K562 (cell line): ENCODE measurements at regions not wholly inside any gene's neighbourhood (a gene's known extent, or its start where the extent isn't known, plus 50 kb on each side); places are given as distances from the start of the nearest gene placed in this dataset.

Experiments used
- ATAC-seq: fragments of 200-7000 bp; cut with Tn5 transposase; 3 replicates; pipeline ENCODE4 v1.9.1; 2020; ENCODE audit warnings: moderate library complexity
- BruUV-seq: library from RNA; stranded (reverse); fragments of 400-500 nt; replicated peaks from 2 replicates; lab custom pipeline; 2021; lab: Mats Ljungman, UMichigan
- CTCF ChIA-PET: fragments of 300-600 bp; formaldehyde crosslinking; extraction: SDS; loops from one replicate; lab custom pipeline; 2021; ENCODE audit warnings: low intra/inter-chr PET ratio; lab: Yijun Ruan, JAX
- POLR2A ChIA-PET: fragments of 300-600, 350-650 bp; sonication (Branson Sonifier 250); formaldehyde crosslinking; extraction: SDS; loops from one replicate; lab custom pipeline; 2021; ENCODE audit warnings: antibody characterized with exemption, inconsistent platforms; lab: Yijun Ruan, JAX
- DNase-seq, 4 experiments: peaks; one replicate each; pipeline versions ENCODE4 v3.0.0 to v3.0.0-alpha.2; 2011 to 2018; ENCODE audit warnings: low spot score in 3 of 4, mixed read lengths in 3 of 4; ENCODE audit errors: extremely low read depth in 1 of 4
- FAIRE-seq: peaks from 2 replicates; lab custom pipeline; 2011; peaks lifted over from hg19 to GRCh38; lab: Jason Lieb, UNC
- H2AFZ ChIP-seq: 2 replicates; pipeline ENCODE4 v1.6.0; 2011; ENCODE audit warnings: low read depth, low read length, control low read depth, inconsistent platforms
- H3K27ac ChIP-seq: fragments of 200-600 bp; 3 replicates; pipeline ENCODE4 v1.8.0; 2011; ENCODE audit warnings: low read depth, mild to moderate bottlenecking, control low read depth, inconsistent platforms, low read length, moderate library complexity, mixed read lengths; ENCODE audit errors: extremely low read depth
- H3K27me3 ChIP-seq, 2 experiments: fragments of 300-600 bp in 1 of 2; 2 replicates in 1 of 2; 3 replicates in 1 of 2; pipeline versions ENCODE4 v1.6.0 to v1.8.0; 2011; ENCODE audit warnings: inconsistent platforms in 2 of 2, low read length in 2 of 2, mild to moderate bottlenecking in 1 of 2, mixed read lengths in 1 of 2, moderate library complexity in 1 of 2; ENCODE audit not compliant: control insufficient read depth in 2 of 2, insufficient read depth in 2 of 2
- H3K36me3 ChIP-seq: fragments of 300-600 bp; 3 replicates; pipeline ENCODE4 v1.8.0; 2011; ENCODE audit warnings: mild to moderate bottlenecking, low read length, inconsistent platforms; ENCODE audit not compliant: control insufficient read depth, insufficient read depth
- H3K4me1 ChIP-seq, 2 experiments: fragments of 200-600 bp in 1 of 2; replicated peaks in 1 of 2; 2 replicates in 1 of 2; 3 replicates in 1 of 2; pipeline versions ENCODE4 v1.5.1 to v1.8.0; 2011; ENCODE audit warnings: inconsistent platforms in 2 of 2, low read length in 2 of 2, mild to moderate bottlenecking in 1 of 2, mixed read lengths in 1 of 2, moderate library complexity in 1 of 2; ENCODE audit not compliant: control insufficient read depth in 2 of 2, insufficient read depth in 2 of 2
- H3K4me2 ChIP-seq: 2 replicates; pipeline ENCODE4 v1.6.1; 2011; ENCODE audit warnings: low read length, control low read depth, inconsistent platforms, mixed read lengths; ENCODE audit not compliant: insufficient read depth
- H3K4me3 ChIP-seq: fragments of 200-600 bp; sonication (generic), shearing (Covaris generic); 2 replicates; pipeline ENCODE4 v1.5.1; 2016; ENCODE audit warnings: control low read depth, inconsistent platforms
- H3K79me2 ChIP-seq: fragments of 200-600 bp; 3 replicates; pipeline ENCODE4 v1.8.0; 2011; ENCODE audit warnings: low read length, inconsistent platforms; ENCODE audit not compliant: control insufficient read depth, insufficient read depth
- H3K9ac ChIP-seq, 2 experiments: 2 replicates each; pipeline versions ENCODE4 v1.6.0 to v1.6.1; 2011; ENCODE audit warnings: low read depth in 2 of 2, low read length in 2 of 2, control low read depth in 1 of 2, inconsistent platforms in 1 of 2, mild to moderate bottlenecking in 1 of 2, mixed read lengths in 1 of 2; ENCODE audit not compliant: insufficient read depth in 1 of 2
- H3K9me1 ChIP-seq: one replicate; pipeline ENCODE4 v1.6.0; 2011; ENCODE audit warnings: inconsistent platforms, mild to moderate bottlenecking, low read length, moderate library complexity; ENCODE audit not compliant: control insufficient read depth, insufficient read depth
- H3K9me3 ChIP-seq: replicated peaks from 2 replicates; pipeline ENCODE4 v1.5.1; 2011; ENCODE audit warnings: low read depth, low read length, inconsistent platforms; ENCODE audit not compliant: control insufficient read depth, insufficient read depth
- H4K20me1 ChIP-seq: replicated peaks from 2 replicates; pipeline ENCODE4 v1.6.1; 2011; ENCODE audit warnings: low read length, inconsistent platforms, mixed read lengths; ENCODE audit not compliant: control insufficient read depth, insufficient read depth
- ATF7 ChIP-seq: fragments of 450-650 bp; IDR thresholded peaks from 2 replicates; pipeline ENCODE4 v1.7.1; 2014; ENCODE audit warnings: mild to moderate bottlenecking, moderate library complexity
- CTCF ChIP-seq, 3 experiments: IDR thresholded peaks in 2 of 3; conservative IDR thresholded peaks in 1 of 3; 2 replicates each; pipeline ENCODE4 v1.5.1; 2011 to 2012; ENCODE audit warnings: low read length in 3 of 3, mild to moderate bottlenecking in 3 of 3, control low read depth in 2 of 3, improper control_type of control experiment in 1 of 3, inconsistent platforms in 1 of 3, low read depth in 1 of 3, mixed read lengths in 1 of 3, moderate library complexity in 1 of 3; ENCODE audit not compliant: insufficient read depth in 2 of 3
- HDAC1 ChIP-seq, 2 experiments: fragments of 450-650 bp; IDR thresholded peaks; 2 replicates each; pipeline ENCODE4 v1.6.1; 2016 to 2017; ENCODE audit warnings: inconsistent platforms in 1 of 2, mild to moderate bottlenecking in 1 of 2, moderate library complexity in 1 of 2
- HOMEZ ChIP-seq: fragments of 250-450 bp; sonication (Bioruptor Pico); IDR thresholded peaks from 2 replicates; pipeline ENCODE4 v1.4.0; 2020; ENCODE audit warnings: mild to moderate bottlenecking, moderate library complexity
- KAT8 ChIP-seq: fragments of 450-650 bp; IDR thresholded peaks from 2 replicates; pipeline ENCODE4 v1.6.1; 2016; ENCODE audit warnings: low read depth, mild to moderate bottlenecking
- MTA3 ChIP-seq: fragments of 450-650 bp; formaldehyde crosslinking; IDR thresholded peaks from 2 replicates; pipeline ENCODE4 v1.6.1; 2017; ENCODE audit warnings: mild to moderate bottlenecking, borderline replicate concordance
- NR3C1 ChIP-seq: sonication (generic); formaldehyde crosslinking; IDR thresholded peaks from 2 replicates; pipeline ENCODE4 v1.8.1; 2022; ENCODE audit warnings: missing genetic modification reagents
- RBM34 ChIP-seq: fragments of 200-400 bp; formaldehyde crosslinking; IDR thresholded peaks from 2 replicates; pipeline ENCODE4 v1.6.1; 2018; ENCODE audit warnings: low read length, borderline replicate concordance; ENCODE audit not compliant: insufficient read depth
- SMAD3 ChIP-seq: fragments of 450-650 bp; formaldehyde crosslinking; conservative IDR thresholded peaks from 2 replicates; pipeline ENCODE4 v1.4.0; 2020; ENCODE audit warnings: mild to moderate bottlenecking
- SMARCC2 ChIP-seq: fragments of 450-650 bp; IDR thresholded peaks from 2 replicates; pipeline ENCODE4 v1.6.1; 2017; ENCODE audit warnings: antibody characterized with exemption, moderate library complexity, mild to moderate bottlenecking, low read depth
- VEZF1 ChIP-seq: fragments of 200-800 bp; sonication (Bioruptor generic); IDR thresholded peaks from 2 replicates; pipeline ENCODE4 v1.6.1; 2017; ENCODE audit warnings: missing genetic modification characterization, missing compliant biosample characterization
- ZNF41 ChIP-seq: fragments of 250-450 bp; sonication (Bioruptor Pico); conservative IDR thresholded peaks from 2 replicates; pipeline ENCODE4 v1.4.0; 2020; ENCODE audit warnings: mild to moderate bottlenecking
- ZNF639 ChIP-seq, 2 experiments: fragments of 200-800 bp in 1 of 2; sonication (Bioruptor generic) in 1 of 2; sonication (generic) in 1 of 2; formaldehyde crosslinking in 1 of 2; IDR thresholded peaks in 1 of 2; conservative IDR thresholded peaks in 1 of 2; 2 replicates each; pipeline versions ENCODE4 v1.5.0 to v1.6.1; 2016 to 2020; ENCODE audit warnings: missing compliant biosample characterization in 1 of 2, missing genetic modification characterization in 1 of 2, missing genetic modification reagents in 1 of 2
- WGBS: fragments of 100-300 bp; shearing (Covaris generic); methylation state at CpG from one replicate; pipeline ENCODE4 v1.1.6; 2016; ENCODE audit warnings: low coverage, mixed read lengths; ENCODE audit not compliant: insufficient coverage; ENCODE audit errors: missing lambda C conversion rate; 5-methylcytosine and 5-hydroxymethylcytosine counted together
- in situ Hi-C: fragments of 300-500 bp; cut with MboI; formaldehyde crosslinking; loops from 4 replicates; pipeline ENCODE4 v1.15.0; 2018; ENCODE audit warnings: inconsistent platforms, mixed read lengths
- intact Hi-C: fragments of 100-400 bp; cut with micrococcal nuclease; formaldehyde crosslinking; loops from 2 replicates; pipeline ENCODE4 v1.14.2; 2022

- Histone ChIP-seq H3K27me3 (peaks cover 0 to 5% of the 10 kb centered on the region in 2 experiments; a peak in 1 of 5 replicates), H3K9me3 (no peaks in the 10 kb centered on the region), H2AFZ (no peak overlapping the region), H3K79me2 (no peaks in the 10 kb centered on the region), H4K20me1 (no peaks in the 10 kb centered on the region), H3K9me1 (no peaks in the 10 kb centered on the region), H3K27ac (no peak overlapping the region), H3K4me1 (no peaks in the 10 kb centered on the region), H3K4me3 (no peak overlapping the region), H3K36me3 (no peaks in the 10 kb centered on the region), H3K4me2 (no peak overlapping the region), H3K9ac (no peak overlapping the region)
- ChIA-PET POLR2A (interaction anchor here (0.7 kb wide), 1 partner anchor 28 kb away, joined by 3 read pairs; no protein-coding TSS in a partner anchor), CTCF (no interaction called here)
- ATAC-seq (no peak), FAIRE-seq (no peak), DNase-seq (no peak)
- WGBS = 1% methylated on average over 10 of the region's 10 CpGs
- BruUV-seq = no TSS peak
- intact Hi-C loops (no loop called here), in situ Hi-C loops (no loop called here)
- TF ChIP-seq ZNF639 (CRISPR knock-in tag; conservative IDR thresholded peaks at IDR 0.05 in 1 of 2, IDR thresholded peaks at IDR 0.05 in 1 of 2) (no peak), ZNF41 (no peak), HDAC1 (IDR thresholded peaks at IDR 0.05) (no peak), MTA3 (no peak), SMARCC2 (no peak), CTCF (IDR thresholded peaks at IDR 0.05 in 2 of 3, conservative IDR thresholded peaks at IDR 0.05 in 1 of 3; ENCODE audit: insufficient read depth in 2 of 3, low read depth in 1 of 3, low read length in 3 of 3) (no peak), RBM34 (no peak), VEZF1 (CRISPR knock-in tag) (no peak), SMAD3 (CRISPR knock-in tag) (no peak), ATF7 (no peak), KAT8 (no peak), HOMEZ (no peak), NR3C1 (CRISPR knock-in tag) (no peak)
Observed at GRCh38 chr1:55555956-55556725, 341.0 kb upstream of the USP24 start.
